HG03378 (cell line): ENCODE measurements at regions not wholly inside any gene's neighbourhood (a gene's known extent, or its start where the extent isn't known, plus 50 kb on each side); places are given as distances from the start of the nearest gene placed in this dataset.
"Not testable (repeated sequence)": the region's sequence is repeated elsewhere in the genome, so short reads cannot be mapped to it uniquely, and the experiment has no call there.

Experiments
- ATAC-seq: cut with Tn5 transposase; IDR thresholded peaks from one replicate; pipeline ENCODE4 v1.9.1; 2021; ENCODE audit warnings: mild to moderate bottlenecking, moderate library complexity; ENCODE audit not compliant: unreplicated experiment

DNA sequence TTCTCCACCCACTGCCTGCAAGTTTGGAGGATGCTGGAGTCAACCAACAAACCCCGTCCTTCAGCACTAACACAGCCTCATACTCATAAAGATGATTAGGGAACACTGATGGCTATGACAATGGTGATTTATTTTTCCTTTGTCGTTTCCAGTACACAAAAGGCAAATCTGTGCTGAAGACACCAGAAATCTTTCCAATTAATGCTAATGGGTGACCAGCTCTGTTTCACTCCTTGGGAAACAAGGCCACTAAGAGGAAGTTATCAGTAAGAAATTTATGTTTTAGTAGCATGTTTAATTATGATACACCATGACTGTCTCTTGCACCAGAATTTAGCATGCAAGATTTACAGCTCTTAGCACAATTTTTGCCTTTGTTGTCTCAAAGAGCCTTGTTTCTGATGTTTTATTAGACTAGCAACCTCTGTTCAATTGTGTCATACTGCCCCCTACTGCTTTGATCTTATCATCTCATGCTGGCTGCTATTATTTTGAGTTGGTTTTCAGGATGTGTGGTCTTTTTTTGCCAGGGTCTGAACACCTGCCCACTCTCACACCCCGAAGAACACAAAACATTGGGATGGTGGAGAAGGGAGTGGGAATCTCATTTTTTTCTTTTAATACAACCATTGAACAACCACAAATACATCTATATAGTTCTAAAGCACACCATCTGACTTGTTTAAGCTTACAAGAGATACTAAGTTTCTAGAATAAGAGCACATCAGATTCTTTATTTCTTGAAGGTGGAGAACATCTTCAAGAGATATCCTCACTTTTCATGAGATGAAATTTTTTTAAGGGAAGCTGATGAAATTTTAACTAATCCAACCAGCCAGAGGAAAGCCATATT is 160.9 kb downstream of the SPTSSA start:
- ATAC-seq: no peak

DNA sequence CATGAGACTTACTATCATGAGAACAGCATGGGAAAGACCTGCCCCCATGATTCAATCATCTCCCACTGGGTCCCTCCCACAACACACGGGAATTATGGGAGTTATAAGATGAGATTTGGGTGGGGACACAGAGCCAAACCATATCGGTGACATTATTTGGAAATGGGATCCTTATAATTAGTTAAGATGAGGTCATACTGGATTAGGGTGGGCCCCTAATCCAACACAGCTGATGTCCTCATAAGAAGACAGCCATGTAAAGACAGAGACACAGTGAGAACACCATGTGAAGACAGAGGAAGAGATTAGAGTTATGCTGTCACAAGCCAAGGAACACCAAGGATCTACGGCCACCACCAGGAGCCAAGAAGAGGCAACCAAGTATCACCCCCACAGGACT is 161.7 kb downstream of the SPTSSA start:
- ATAC-seq: no peak

GRCh38 chr14:34299360-34299759 is 162.7 kb downstream of the SPTSSA start:
- no peak for ATAC-seq

DNA sequence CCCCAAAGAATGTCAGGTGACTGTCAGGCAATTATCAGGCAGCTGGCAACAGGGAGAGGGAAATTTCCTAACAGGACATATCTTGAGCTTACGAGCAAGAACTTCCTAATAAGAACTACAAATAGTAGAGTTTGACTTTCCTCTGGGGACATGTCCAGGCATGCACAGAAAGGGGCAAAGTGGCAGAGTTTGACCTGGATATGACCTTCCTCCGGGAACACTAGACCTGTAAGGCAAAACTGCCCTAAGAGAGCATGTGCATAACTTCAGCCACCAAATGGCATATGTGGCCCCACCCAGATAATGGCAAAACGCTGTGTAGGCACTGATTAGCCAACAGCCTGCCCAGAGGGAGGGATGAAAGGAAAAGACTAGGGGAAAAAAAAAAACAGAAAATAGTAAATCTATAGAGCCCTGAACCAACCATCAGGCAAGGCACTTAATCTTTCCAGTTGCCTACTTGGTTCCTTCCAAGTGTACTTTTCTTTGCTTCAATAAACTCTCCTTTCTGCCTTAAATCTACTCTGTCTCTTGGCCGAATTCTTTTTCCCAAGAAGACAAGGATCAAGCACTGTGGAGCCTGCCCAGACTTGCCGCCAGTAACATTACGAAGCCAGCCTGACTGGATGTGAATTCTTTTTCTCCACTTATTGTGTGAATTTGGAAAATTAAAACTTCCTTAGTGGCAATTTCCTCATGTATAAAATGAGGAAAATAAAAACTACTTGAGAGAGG is 164.1 kb downstream of the SPTSSA start:
- no peak for ATAC-seq

DNA sequence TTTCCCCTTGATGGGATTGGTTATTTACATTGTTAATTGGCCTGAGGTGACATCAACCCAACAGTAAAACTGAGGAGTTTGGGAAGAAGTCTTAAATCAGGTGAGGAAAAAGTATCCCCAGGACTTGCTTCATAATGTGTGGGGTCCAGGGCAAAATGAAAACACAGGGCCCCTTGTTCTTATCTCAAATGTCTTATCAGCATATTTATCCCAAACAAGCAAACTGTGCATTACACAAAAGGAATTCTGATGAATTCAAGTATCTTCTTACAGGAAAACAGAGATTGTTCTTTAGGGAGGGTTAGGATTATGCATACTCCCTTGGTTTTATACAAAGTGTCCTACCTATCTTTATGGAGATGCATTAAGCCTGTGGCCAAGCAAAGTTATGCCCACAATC is 178.4 kb downstream of the SPTSSA start:
- ATAC-seq: no peak

DNA sequence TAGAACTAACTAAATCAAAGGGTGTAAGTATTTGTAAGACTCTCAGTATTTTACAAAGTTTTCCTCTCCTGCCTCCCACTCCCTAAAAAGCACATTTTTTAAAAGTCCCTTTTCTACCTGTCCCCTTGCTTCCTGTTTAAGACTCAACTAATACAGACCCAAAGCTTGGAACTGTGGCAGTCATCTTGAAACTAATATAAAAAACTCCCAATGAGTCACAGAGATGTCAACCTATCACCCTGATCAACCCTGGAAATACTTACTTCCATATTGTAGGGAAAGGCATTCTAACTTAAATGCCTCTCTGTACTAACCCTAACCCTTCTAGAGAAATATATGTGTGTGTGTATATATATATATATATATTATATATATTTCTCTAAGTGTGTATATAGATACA is 184.8 kb downstream of the SPTSSA start:
- ATAC-seq: peak; percentile 88

- no peak for ATAC-seq
Measured at GRCh38 chr14:34275530-34275929, 186.5 kb downstream of the SPTSSA start.

DNA sequence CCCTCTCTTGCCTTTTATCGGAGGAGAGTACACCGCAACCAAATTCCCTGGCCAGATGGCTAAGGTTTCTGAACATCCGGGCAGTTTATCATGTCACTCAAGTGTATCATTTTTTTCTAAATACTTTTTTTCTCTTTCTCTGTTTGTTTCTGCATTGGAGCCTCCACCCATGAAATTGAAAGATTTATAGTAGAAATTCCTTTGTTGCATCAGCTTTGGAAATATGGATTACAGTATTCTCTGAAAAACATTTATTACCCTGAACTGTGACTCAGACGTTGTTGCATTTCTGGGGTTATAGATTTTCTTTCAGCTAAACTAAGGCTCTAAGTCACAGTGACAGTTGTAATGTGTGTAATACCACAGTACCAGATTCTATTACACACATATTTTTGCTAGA is 187.0 kb downstream of the SPTSSA start:
- ATAC-seq: no peak

DNA sequence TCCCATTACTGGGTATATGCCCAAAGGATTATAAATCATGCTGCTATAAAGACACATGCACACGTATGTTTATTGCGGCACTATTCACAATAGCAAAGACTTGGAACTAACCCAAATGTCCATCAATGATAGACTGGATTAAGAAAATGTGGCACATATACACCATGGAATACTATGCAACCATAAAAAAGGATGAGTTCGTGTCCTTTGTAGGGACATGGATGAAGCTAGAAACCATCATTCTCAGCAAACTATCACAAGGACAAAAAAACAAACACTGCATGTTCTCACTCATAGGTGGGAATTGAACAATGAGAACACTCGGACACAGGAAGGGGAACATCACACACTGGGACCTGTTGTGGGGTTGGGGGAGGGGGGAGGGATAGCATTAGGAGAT is 188.3 kb downstream of the SPTSSA start:
- ATAC-seq: not testable (repeated sequence)

GRCh38 chr14:34270361-34270760 is 191.7 kb downstream of the SPTSSA start:
- ATAC-seq: no peak

GRCh38 chr14:34266344-34266743 is 195.7 kb downstream of the SPTSSA start:
- ATAC-seq: no peak

- no peak for ATAC-seq
Measured at GRCh38 chr14:34262127-34262910, 199.7 kb downstream of the SPTSSA start.

DNA sequence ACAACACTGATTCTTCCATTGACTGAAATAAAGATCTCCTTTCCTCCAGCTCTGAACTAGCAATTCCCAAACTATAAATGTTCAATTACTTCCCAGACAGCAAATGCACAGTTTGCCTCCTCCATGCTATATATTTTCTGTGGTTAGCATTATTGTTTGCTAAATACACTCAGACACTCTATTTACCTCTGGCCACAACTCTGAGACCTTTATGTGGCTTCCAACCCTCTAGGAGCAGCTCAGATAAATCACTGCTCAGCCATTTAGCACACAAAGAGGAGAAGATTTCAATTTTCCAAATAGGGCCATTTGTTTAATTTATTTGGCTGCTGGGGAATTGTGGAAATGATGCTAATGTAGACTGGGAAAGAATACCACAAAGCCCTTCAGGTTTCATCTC is 202.0 kb downstream of the SPTSSA start:
- ATAC-seq: no peak

DNA sequence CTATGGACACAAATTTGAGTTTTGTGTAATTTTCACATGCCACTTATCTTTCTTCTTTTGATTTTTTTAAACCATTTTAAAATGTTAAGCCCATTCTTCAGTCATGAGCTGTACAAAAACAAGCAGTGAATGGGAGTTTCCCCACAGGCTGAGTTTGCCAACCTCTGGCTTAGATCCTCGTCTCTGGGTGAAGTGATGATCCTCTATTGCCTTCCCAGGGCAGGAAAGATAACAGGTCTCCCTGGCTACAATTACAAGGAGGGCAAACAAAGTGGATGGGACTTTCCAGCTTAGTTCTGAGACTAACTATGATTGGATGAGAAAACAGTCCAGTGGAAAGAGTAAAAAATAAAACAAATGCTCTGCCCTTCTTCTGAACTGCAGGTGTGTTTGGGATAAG is 203.7 kb downstream of the SPTSSA start:
- no peak for ATAC-seq

GRCh38 chr14:34257505-34257904 is 204.5 kb downstream of the SPTSSA start:
- ATAC-seq: no peak

DNA sequence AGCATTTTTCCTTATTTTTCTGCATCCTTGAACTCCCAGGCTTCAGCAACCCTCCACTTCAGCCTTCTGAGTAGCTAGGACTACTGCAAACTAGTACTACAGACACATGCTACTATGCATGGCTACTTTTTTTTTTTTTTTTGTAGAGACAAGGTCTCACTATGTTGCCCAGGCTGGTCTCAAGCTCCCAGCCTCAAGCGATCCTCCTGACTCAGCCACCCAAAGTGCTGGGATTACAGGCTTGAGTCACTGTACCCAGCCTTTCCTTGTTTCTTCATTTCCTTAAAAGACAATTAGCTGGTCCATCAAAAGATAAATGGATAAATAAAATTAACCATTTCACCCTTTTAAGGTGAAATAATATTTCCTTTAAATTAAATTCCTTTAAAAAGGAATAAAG is 205.8 kb downstream of the SPTSSA start:
- ATAC-seq: no peak

DNA sequence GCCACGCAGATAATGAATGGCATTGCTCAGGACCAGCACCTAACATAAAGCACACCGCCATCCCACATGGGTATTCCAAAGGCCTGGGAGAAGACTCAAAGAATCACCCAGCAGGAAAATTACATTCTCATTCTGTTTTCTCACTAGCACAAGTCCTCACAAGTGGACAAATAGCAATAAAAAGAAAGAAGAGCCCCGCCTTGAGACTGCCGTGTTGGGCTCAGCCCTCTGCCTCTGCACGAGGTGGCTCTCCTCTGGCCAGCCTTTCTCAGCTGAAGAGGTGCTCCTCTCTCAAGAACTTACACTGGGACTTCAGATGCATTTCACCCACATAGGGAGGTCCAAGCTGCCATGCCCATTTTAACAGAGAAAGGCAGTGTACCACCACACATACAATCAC is 207.5 kb downstream of the SPTSSA start:
- ATAC-seq: no peak

- no peak for ATAC-seq
Measured at GRCh38 chr14:34254031-34254430, 208.0 kb downstream of the SPTSSA start.

GRCh38 chr14:34252227-34252626 is 209.8 kb downstream of the SPTSSA start:
- ATAC-seq: no peak

- ATAC-seq: no peak
Measured at GRCh38 chr14:34251662-34252061, 210.4 kb downstream of the SPTSSA start.

DNA sequence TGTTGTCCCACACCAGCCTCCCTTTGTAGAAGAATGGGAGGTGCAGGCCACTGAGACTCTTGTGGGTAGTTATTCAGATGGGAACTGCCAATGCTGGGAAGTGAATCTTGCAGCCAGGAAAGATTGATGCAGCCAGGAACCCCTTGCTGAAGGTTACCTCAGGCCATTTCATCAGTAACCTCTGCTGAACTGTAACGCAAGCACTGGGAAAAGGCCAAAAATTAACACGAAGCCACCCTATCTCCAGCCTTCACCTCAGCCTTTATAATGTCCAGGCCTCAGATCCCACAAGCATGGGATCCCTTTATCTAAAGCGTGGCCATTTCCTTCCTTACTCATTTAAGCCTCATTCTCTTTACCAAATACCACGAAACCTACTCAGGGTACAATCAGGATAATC is 211.1 kb downstream of the SPTSSA start:
- no peak for ATAC-seq

DNA sequence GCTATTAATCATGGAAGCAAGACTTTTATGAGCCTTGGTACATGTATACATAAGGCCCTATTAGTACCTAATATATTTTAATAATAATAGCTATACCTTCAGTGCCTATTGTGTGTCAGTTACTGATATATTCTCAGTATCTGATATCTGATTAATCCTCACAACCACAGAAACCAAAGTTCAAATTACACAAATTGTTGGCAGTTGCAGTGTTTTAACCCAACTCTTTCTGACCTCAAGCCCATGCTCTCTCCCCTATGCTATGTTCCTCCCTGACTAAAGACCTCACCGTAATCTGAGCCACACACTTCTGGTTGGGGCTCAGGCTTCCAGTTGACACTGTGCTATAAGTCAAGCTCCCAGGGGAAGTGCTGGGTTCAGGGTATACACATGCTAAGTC is 214.4 kb downstream of the SPTSSA start:
- ATAC-seq: no peak
